Immature natural killer cell (primary cell): ENCODE measurements at regions not wholly inside any gene's neighbourhood (a gene's known extent, or its start where the extent isn't known, plus 50 kb on each side); places are given as distances from the start of the nearest gene placed in this dataset.
"Not testable (repeated sequence)": the region's sequence is repeated elsewhere in the genome, so short reads cannot be mapped to it uniquely, and the experiment has no call there.

Experiments used
- DNase-seq, 3 donors: peaks; one replicate each; pipeline ENCODE4 v3.0.0; 2022; ENCODE audit warnings: mixed read lengths in 1 of 3
- H3K27ac Mint-ChIP-seq, 6 donors: one replicate each; pipeline ENCODE4 v1.8.0; 2020; ENCODE audit warnings: mixed read lengths in 6 of 6, mild to moderate bottlenecking in 5 of 6, inconsistent platforms in 4 of 6, moderate library complexity in 3 of 6
- H3K27me3 Mint-ChIP-seq, 3 donors: one replicate each; pipeline ENCODE4 v1.8.0; 2020 to 2021; ENCODE audit warnings: low read depth in 3 of 3, mild to moderate bottlenecking in 3 of 3, mixed read lengths in 3 of 3, moderate library complexity in 3 of 3, inconsistent platforms in 1 of 3
- H3K36me3 Mint-ChIP-seq, 3 donors: one replicate each; pipeline ENCODE4 v1.8.0; 2020; ENCODE audit warnings: mixed read lengths in 3 of 3, inconsistent platforms in 2 of 3, mild to moderate bottlenecking in 2 of 3
- H3K4me1 Mint-ChIP-seq, 2 donors: one replicate each; pipeline ENCODE4 v1.8.0; 2020; ENCODE audit warnings: inconsistent platforms in 2 of 2, mild to moderate bottlenecking in 2 of 2, mixed read lengths in 2 of 2, moderate library complexity in 1 of 2
- H3K4me3 Mint-ChIP-seq, 5 donors: one replicate each; pipeline ENCODE4 v1.8.0; 2020; ENCODE audit warnings: mild to moderate bottlenecking in 5 of 5, mixed read lengths in 5 of 5, inconsistent platforms in 3 of 5, moderate library complexity in 3 of 5
- H3K9me3 Mint-ChIP-seq, 6 donors: one replicate each; pipeline ENCODE4 v1.8.0; 2020; ENCODE audit warnings: mild to moderate bottlenecking in 6 of 6, mixed read lengths in 6 of 6, inconsistent platforms in 4 of 6, moderate library complexity in 3 of 6

DNA sequence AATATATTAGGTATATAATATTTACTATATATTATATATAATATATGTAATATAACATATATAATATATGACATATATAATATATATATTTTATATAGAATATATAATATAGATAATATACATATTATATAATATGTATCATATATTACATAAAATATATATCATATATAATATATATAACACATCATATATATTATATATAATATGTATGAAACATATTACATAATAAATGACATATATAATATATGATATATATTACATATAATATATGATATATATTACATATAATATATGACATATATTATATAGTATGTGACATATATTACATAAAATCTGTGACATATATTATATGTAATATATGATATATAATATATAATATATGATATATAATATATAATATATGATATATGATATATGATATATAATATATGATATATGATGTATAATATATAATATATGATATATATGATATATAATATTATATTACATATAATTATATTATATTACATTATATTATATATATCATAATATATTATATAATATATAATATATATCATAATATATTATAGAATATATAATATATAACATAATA, 119.5 kb upstream of the RIMBP3 start:
- DNase-seq = no peak
- Mint-ChIP-seq H3K4me3 (no peak overlapping the region), H3K27ac (no peak overlapping the region)

DNA sequence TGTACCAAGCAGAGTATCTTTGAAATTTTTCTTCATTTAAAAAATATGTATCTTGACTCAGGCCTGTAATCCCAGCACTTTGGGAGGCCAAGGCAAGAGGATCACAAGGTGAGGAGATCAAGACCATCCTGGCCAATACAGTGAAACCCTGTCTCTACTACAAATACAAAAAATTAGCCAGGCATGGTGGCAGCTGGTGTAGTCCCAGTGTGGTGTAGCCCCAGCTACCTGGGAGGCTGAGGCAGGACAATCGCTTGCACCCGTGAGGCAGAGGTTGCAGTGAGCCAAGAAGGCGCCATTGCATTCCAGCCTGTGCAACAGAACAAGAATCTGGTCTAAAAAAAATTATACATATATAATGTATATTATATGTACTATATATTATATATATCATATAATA, 118.7 kb upstream of the RIMBP3 start:
- not testable (repeated sequence) for H3K4me3 Mint-ChIP-seq, H3K27ac Mint-ChIP-seq, H3K27me3 Mint-ChIP-seq, H3K36me3 Mint-ChIP-seq, H3K9me3 Mint-ChIP-seq, H3K4me1 Mint-ChIP-seq
- DNase-seq = peak in 1 of 3 donors; percentile 6

More for the DNA sequence above, 119.5 kb upstream of the RIMBP3 start:
- H3K4me1 Mint-ChIP-seq = no peaks in the 10 kb centered on the region
- H3K27me3 Mint-ChIP-seq = no peaks in the 10 kb centered on the region
- H3K9me3 Mint-ChIP-seq = peaks cover 3 to 4% (median 4%) of the 10 kb centered on the region in 6 donors
- no peaks in the 10 kb centered on the region for H3K36me3 Mint-ChIP-seq
